BLaER1 treated with 17β-estradiol and CSF1 and Interleukin-3, amounts not matched to agents 10 nM and 100 nM (cell line): ENCODE measurements at regions not wholly inside any gene's neighbourhood (a gene's known extent, or its start where the extent isn't known, plus 50 kb on each side); places are given as distances from the start of the nearest gene placed in this dataset.

ENCODE experiments used
- H3K27ac ChIP-seq, 11 experiments: shearing (Covaris generic); formaldehyde crosslinking; 2 replicates each; pipeline ENCODE4 v1.8.1; 2022
- H3K27me3 ChIP-seq, 11 experiments: shearing (Covaris generic); formaldehyde crosslinking; 2 replicates each; pipeline ENCODE4 v1.8.1; 2022
- H3K36me3 ChIP-seq, 11 experiments: shearing (Covaris generic); formaldehyde crosslinking; 2 replicates each; pipeline ENCODE4 v1.8.1; 2022
- H3K4me1 ChIP-seq, 10 experiments: shearing (Covaris generic); formaldehyde crosslinking; 2 replicates each; pipeline ENCODE4 v1.8.1; 2022
- H3K4me2 ChIP-seq, 11 experiments: shearing (Covaris generic); formaldehyde crosslinking; 2 replicates each; pipeline ENCODE4 v1.8.1; 2022
- H3K4me3 ChIP-seq, 10 experiments: shearing (Covaris generic); formaldehyde crosslinking; 2 replicates each; pipeline ENCODE4 v1.8.1; 2022
- H3K9ac ChIP-seq, 11 experiments: shearing (Covaris generic); formaldehyde crosslinking; 2 replicates each; pipeline ENCODE4 v1.8.1; 2022
- H3K9me3 ChIP-seq, 11 experiments: shearing (Covaris generic); formaldehyde crosslinking; replicated peaks in 1 of 11; 2 replicates each; pipeline ENCODE4 v1.8.1; 2022
- H4K20me1 ChIP-seq, 11 experiments: shearing (Covaris generic); formaldehyde crosslinking; 2 replicates each; pipeline ENCODE4 v1.8.1; 2022
- Cebpa-rat ChIP-seq, 11 experiments: shearing (Covaris generic); IDR thresholded peaks; 2 replicates each; pipeline ENCODE4 v1.8.1; 2022

DNA sequence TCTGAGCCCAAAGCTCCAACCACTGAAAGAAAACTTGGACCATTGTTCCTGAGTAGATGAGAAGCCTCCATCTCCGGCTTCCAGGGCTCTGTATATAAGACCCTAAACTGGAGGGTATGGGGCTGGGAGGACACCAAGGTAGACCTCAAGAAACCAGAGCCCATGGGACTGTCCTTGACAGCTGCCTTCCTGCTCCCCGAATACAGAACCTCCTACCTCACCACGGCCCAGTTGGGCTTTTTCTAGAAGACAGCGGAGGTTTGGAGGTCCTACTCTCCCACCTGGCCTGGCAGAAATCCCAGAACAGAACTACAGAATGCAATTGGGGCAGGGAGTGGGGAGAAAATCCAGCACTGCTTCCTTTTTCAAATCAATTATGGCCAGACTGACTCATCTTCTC is 177.3 kb upstream of the ZNF507 start:
- no peaks in the 10 kb centered on the region for H3K27me3 ChIP-seq
- H3K36me3 ChIP-seq: no peaks in the 10 kb centered on the region
- no peak for TF ChIP-seq Cebpa-rat (IDR thresholded peaks at IDR 0.05)
- H3K27ac ChIP-seq: peak overlapping the region in 1 of 11 experiments; percentile 17; a peak in 1 of 22 replicates
- no peaks in the 10 kb centered on the region for H4K20me1 ChIP-seq
- no peaks in the 10 kb centered on the region for H3K9me3 ChIP-seq
- no peak overlapping the region for H3K9ac ChIP-seq
- no peak overlapping the region for H3K4me3 ChIP-seq
- H3K4me2 ChIP-seq: peak overlapping the region; percentile 3 to 70 (median 42); a peak in 21 of 22 replicates
- peaks cover 7 to 15% (median 11%) of the 10 kb centered on the region in 10 experiments; a peak in 18 of 20 replicates for H3K4me1 ChIP-seq

DNA sequence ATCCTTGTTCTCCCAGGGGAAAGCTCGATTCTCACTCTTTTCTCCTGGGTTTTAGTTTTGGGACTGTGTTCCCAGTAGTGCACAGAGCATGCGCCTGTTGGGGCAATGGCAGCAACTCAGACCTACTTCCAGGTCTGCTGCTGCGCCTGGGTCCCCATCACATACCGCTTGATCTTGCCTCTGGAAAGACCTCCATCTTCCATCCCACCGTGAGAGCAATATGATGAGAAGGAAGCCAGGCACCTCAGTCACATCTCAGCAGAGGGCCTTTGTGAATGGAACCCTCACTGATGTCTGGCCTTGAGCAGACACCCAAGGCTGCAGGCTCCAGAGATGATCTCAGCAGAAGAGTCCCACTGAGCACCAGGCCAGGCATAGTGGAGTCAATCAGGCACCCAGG is 176.8 kb upstream of the ZNF507 start:
- Histone ChIP-seq H3K9me3 (no peaks in the 10 kb centered on the region), H3K9ac (no peak overlapping the region), H3K4me2 (peak overlapping the region; percentile 3 to 70 (median 42); a peak in 20 of 22 replicates), H3K36me3 (no peaks in the 10 kb centered on the region), H3K4me3 (no peak overlapping the region), H3K27ac (no peak overlapping the region), H3K27me3 (no peaks in the 10 kb centered on the region), H3K4me1 (peaks cover 7 to 15% (median 11%) of the 10 kb centered on the region in 10 experiments; a peak in 18 of 20 replicates), H4K20me1 (no peaks in the 10 kb centered on the region)
- no peak for TF ChIP-seq Cebpa-rat (IDR thresholded peaks at IDR 0.05)

DNA sequence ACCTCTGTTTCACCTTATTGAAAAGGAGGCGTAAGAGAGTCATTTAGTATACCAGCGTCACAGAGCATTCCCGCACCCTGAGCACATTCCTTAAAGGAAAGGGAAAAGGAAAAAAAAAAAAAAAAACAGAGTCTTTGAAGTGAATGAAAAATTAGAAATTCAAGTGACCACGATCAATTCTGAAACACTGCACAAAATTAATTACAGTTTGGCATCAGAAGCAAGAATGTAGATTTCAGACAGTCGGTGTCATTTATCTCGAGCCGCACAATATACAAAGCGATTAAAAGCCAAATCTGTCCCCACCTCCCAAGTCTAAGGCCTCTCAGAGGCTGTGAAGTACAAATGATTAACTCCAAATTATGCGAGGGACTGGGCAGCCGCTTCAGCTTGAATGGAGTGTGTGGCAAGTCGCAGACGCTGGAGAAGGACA is 173.7 kb upstream of the ZNF507 start:
- no peak overlapping the region for H3K4me2 ChIP-seq
- H4K20me1 ChIP-seq: no peaks in the 10 kb centered on the region
- H3K36me3 ChIP-seq: no peaks in the 10 kb centered on the region
- peaks cover 7 to 15% (median 11%) of the 10 kb centered on the region in 10 experiments; a peak in 18 of 20 replicates for H3K4me1 ChIP-seq
- no peak overlapping the region for H3K9ac ChIP-seq
- TF ChIP-seq Cebpa-rat (IDR thresholded peaks at IDR 0.05): no peak
- no peaks in the 10 kb centered on the region for H3K27me3 ChIP-seq
- no peak overlapping the region for H3K4me3 ChIP-seq
- H3K9me3 ChIP-seq: no peaks in the 10 kb centered on the region
- no peak overlapping the region for H3K27ac ChIP-seq

DNA sequence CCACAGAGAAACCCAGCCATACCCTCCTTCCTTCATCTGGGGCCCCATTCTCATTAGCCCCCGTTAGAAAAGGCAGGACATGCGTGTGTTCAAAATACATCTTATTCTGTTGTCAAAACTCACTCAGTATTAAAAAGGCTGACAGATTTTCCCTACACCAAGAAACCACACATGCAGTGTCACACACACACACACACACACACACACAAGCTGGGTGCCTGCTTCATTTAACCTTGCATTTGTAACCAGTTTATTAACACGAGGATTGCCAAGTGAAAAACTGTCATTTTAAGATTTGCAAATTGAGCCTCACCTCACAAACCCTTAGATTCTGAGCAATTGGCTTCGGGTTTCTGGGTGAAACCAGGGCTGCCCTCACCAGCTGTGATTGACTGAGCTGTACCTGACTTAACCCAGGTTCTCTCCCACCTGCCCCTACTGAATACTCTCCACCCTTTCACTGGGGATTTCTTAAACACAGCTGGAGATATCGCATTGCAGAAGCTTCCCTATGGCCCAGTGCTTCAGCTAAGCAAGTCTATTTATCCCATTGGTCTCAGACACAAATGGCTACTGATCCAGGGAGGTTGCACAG is 172.7 kb upstream of the ZNF507 start:
- Histone ChIP-seq H3K4me2 (no peak overlapping the region), H3K27me3 (no peaks in the 10 kb centered on the region), H3K9ac (no peak overlapping the region), H3K4me3 (no peak overlapping the region), H3K27ac (no peak overlapping the region), H4K20me1 (no peaks in the 10 kb centered on the region), H3K4me1 (peaks cover 7 to 15% (median 11%) of the 10 kb centered on the region in 10 experiments; a peak in 18 of 20 replicates), H3K9me3 (no peaks in the 10 kb centered on the region), H3K36me3 (no peaks in the 10 kb centered on the region)
- no peak for TF ChIP-seq Cebpa-rat (IDR thresholded peaks at IDR 0.05)

DNA sequence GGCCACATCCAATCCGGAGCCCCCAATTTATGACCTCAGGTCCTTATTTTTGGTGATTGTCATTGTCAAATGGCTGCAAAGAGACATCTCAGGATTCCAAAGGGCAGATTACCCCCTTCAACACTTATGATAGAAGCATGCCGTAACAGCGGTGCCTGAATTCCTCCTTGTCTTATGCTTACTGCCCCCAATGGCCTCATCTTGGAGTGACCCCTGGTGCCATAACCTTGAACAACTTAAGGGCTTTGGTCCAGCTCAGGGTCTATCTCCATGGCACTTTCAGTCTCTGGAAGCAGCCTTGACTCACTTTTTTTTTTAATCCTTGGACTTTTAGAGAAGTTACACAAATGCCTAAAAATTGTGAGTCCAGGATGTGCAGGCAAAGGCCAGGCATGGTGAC is 171.6 kb upstream of the ZNF507 start:
- no peaks in the 10 kb centered on the region for H4K20me1 ChIP-seq
- H3K4me2 ChIP-seq: no peak overlapping the region
- TF ChIP-seq Cebpa-rat (IDR thresholded peaks at IDR 0.05): no peak
- no peak overlapping the region for H3K4me3 ChIP-seq
- no peaks in the 10 kb centered on the region for H3K27me3 ChIP-seq
- H3K9me3 ChIP-seq: no peaks in the 10 kb centered on the region
- H3K36me3 ChIP-seq: no peaks in the 10 kb centered on the region
- no peak overlapping the region for H3K9ac ChIP-seq
- no peak overlapping the region for H3K27ac ChIP-seq
- peaks cover 0 to 4% (median 1%) of the 10 kb centered on the region in 10 experiments; a peak in 14 of 20 replicates for H3K4me1 ChIP-seq

DNA sequence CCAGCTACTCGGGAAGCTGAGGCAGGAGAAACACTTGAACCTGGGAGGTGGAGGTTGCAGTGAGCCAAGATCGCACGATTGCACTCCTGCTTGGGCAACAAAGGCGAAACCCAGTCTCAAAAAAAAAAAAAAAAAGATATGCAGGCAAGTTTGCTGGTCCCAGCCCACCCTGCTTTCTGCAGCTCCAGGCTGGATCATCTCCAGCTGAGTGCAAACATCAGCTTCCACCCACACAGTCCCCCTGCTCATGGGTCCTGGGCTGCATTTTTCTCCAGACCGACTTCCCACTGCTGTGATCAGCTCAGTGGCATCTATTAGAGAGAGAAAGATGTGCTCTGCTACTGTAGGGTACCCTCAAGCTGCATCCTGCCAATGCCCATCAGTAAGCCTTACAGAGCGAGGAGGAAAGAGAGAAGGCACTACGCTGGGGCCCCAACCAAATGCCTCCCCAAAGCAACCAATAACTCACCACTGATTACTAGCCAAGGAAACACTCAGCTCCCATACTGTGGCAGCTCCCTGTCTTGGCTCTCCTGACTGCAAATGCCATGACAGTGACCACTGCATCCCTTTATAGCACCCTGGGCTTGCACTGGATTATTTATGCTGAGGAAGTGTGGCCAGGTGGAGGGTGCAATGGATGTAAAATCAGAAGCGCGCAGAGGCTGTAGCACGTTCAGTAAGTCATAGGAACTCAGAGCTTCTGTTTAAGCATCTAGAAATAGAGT is 170.9 kb upstream of the ZNF507 start:
- no peaks in the 10 kb centered on the region for H4K20me1 ChIP-seq

DNA sequence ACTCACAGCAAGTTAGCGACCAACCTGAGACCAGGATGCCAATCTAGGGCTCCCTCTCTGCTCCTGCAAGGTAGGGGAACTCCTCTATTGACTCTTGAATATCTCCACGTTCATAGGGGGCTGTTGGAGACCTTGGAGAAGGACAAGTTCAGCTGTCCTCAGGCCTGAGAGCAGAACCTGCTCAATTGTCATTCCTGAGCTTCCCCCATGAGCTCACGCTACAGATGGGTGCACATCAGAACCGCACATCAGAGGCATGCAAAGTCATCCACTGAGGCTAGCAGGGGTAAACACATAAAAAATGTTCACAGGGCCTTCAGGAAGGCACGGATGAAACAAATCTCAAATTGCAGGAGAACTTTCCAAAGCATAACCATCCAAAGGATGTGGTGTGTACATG is 168.8 kb upstream of the ZNF507 start:
- Histone ChIP-seq H4K20me1 (no peaks in the 10 kb centered on the region), H3K4me3 (no peak overlapping the region), H3K27me3 (no peaks in the 10 kb centered on the region), H3K4me1 (no peaks in the 10 kb centered on the region), H3K9ac (no peak overlapping the region), H3K36me3 (no peaks in the 10 kb centered on the region), H3K4me2 (no peak overlapping the region), H3K27ac (no peak overlapping the region), H3K9me3 (no peaks in the 10 kb centered on the region)
- TF ChIP-seq Cebpa-rat (IDR thresholded peaks at IDR 0.05): no peak

More for the DNA sequence above, 170.9 kb upstream of the ZNF507 start:
- Histone ChIP-seq H3K9ac (no peak overlapping the region), H3K9me3 (no peaks in the 10 kb centered on the region), H3K27ac (no peak overlapping the region), H3K4me3 (no peak overlapping the region), H3K4me2 (no peak overlapping the region), H3K4me1 (no peaks in the 10 kb centered on the region), H3K27me3 (no peaks in the 10 kb centered on the region), H3K36me3 (no peaks in the 10 kb centered on the region)
- no peak for TF ChIP-seq Cebpa-rat (IDR thresholded peaks at IDR 0.05)

DNA sequence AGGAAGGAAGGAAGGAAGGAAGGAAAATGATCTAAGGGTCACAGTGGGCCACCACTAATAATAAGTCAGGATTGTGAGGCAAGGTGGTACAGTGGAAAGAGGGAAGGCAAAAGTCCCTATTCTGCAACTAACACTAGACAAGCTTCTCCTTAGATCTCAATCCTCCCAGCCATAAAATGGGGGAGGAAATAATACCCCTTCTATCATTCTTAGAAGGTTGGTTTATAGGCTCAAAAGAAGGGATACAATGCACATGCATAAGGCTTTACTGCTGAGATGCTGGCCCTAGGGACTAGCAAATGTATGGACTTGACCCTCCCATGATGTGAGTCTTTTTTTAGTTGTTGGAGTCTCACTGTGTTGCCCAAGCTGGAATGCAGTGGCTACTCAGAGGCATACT is 167.7 kb upstream of the ZNF507 start:
- no peak overlapping the region for H3K4me3 ChIP-seq
- no peaks in the 10 kb centered on the region for H4K20me1 ChIP-seq
- H3K4me1 ChIP-seq: no peaks in the 10 kb centered on the region
- no peak overlapping the region for H3K9ac ChIP-seq
- no peaks in the 10 kb centered on the region for H3K27me3 ChIP-seq
- no peaks in the 10 kb centered on the region for H3K9me3 ChIP-seq
- H3K36me3 ChIP-seq: no peaks in the 10 kb centered on the region
- no peak for TF ChIP-seq Cebpa-rat (IDR thresholded peaks at IDR 0.05)
- no peak overlapping the region for H3K4me2 ChIP-seq
- H3K27ac ChIP-seq: no peak overlapping the region

DNA sequence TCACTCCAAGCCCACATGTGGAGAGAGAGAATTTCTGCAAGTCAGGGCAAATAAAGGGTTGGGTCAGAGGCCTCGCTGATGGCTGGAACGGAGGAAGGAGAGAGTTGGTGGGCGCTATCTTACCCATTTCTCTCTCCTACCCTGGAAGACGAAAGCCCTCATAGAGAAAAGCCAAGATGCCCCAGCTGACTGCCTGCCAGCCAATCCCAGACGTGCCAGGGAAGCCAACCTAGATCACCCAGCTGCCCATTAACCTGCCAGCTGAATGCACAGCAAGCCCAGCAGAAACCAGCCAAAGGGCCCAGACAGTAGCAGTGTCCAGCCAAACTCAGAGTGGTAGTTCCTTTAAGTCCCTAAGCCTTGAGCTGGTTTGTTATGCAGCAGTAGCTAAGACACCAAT is 167.0 kb upstream of the ZNF507 start:
- H3K9ac ChIP-seq: no peak overlapping the region
- H3K9me3 ChIP-seq: no peaks in the 10 kb centered on the region
- H3K36me3 ChIP-seq: no peaks in the 10 kb centered on the region
- no peak overlapping the region for H3K27ac ChIP-seq
- H3K4me1 ChIP-seq: no peaks in the 10 kb centered on the region
- no peak overlapping the region for H3K4me2 ChIP-seq
- H3K4me3 ChIP-seq: no peak overlapping the region
- TF ChIP-seq Cebpa-rat (IDR thresholded peaks at IDR 0.05): no peak
- no peaks in the 10 kb centered on the region for H4K20me1 ChIP-seq
- H3K27me3 ChIP-seq: no peaks in the 10 kb centered on the region

DNA sequence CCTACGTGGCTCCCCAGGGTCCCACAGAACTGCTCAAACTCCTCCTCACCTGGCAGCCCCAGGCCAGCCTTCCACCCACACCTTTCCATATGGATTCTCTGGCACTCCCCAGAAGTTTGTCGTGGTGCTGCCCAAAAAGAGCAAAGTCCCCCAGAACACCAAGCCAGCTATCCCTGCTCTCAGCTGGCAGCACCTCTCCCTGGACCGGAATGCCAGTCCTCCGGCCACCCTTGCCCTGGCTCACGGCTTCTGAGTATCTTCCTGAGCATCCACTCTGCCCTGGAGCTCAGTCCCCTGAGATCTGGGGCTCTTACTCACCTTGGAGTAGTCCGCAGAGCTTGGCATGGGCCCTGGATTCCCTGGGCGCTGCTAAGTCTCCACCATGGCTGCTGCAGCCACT is 166.5 kb upstream of the ZNF507 start:
- Histone ChIP-seq H3K27me3 (no peaks in the 10 kb centered on the region), H3K4me3 (no peak overlapping the region), H3K9ac (no peak overlapping the region), H3K36me3 (no peaks in the 10 kb centered on the region), H3K4me1 (no peaks in the 10 kb centered on the region), H3K9me3 (no peaks in the 10 kb centered on the region), H3K4me2 (no peak overlapping the region), H4K20me1 (no peaks in the 10 kb centered on the region), H3K27ac (no peak overlapping the region)
- TF ChIP-seq Cebpa-rat (IDR thresholded peaks at IDR 0.05): no peak
